OCI-LY1 (cell line): ENCODE measurements at regions not wholly inside any gene's neighbourhood (a gene's known extent, or its start where the extent isn't known, plus 50 kb on each side); places are given as distances from the start of the nearest gene placed in this dataset.

ENCODE experiments used
- H2AFZ ChIP-seq: fragments of 200-600 bp; sonication (generic), shearing (Covaris generic); 2 replicates; pipeline ENCODE4 v1.6.0; 2014; ENCODE audit warnings: antibody characterized with exemption, mild to moderate bottlenecking, low read length
- H3F3A ChIP-seq: fragments of 200-600 bp; sonication (generic), shearing (Covaris generic); 2 replicates; pipeline ENCODE4 v1.6.0; 2014; ENCODE audit warnings: mild to moderate bottlenecking, antibody characterized with exemption, low read length, moderate library complexity; ENCODE audit not compliant: insufficient read depth
- H3K27ac ChIP-seq: fragments of 200-600 bp; sonication (generic); 2 replicates; pipeline ENCODE4 v1.5.1; 2014; ENCODE audit warnings: low read length, mixed run types, mild to moderate bottlenecking, low read depth; ENCODE audit not compliant: poor library complexity, severe bottlenecking
- H3K27me3 ChIP-seq: fragments of 200-600 bp; sonication (generic); 2 replicates; pipeline ENCODE4 v1.6.0; 2014; ENCODE audit warnings: antibody characterized with exemption, mild to moderate bottlenecking, low read length, moderate library complexity; ENCODE audit not compliant: insufficient read depth
- H3K36me3 ChIP-seq: fragments of 200-600 bp; sonication (generic); 2 replicates; pipeline ENCODE4 v1.6.1; 2014; ENCODE audit warnings: mild to moderate bottlenecking, antibody characterized with exemption, low read length, moderate library complexity, mixed read lengths; ENCODE audit not compliant: insufficient read depth
- H3K4me1 ChIP-seq: fragments of 200-600 bp; sonication (generic); 2 replicates; pipeline ENCODE4 v1.5.1; 2014; ENCODE audit warnings: mild to moderate bottlenecking, low read length, moderate library complexity; ENCODE audit not compliant: insufficient read depth, severe bottlenecking
- H3K4me2 ChIP-seq: fragments of 200-600 bp; sonication (generic), shearing (Covaris generic); 2 replicates; pipeline ENCODE4 v1.6.1; 2014; ENCODE audit warnings: low read length
- H3K4me3 ChIP-seq: fragments of 200-600 bp; sonication (generic); 2 replicates; pipeline ENCODE4 v1.5.1; 2014; ENCODE audit warnings: low read length, low read depth, mild to moderate bottlenecking, mixed read lengths; ENCODE audit not compliant: poor library complexity, severe bottlenecking
- H3K79me2 ChIP-seq: fragments of 200-600 bp; shearing (Covaris generic); 2 replicates; pipeline ENCODE4 v1.6.1; 2016; ENCODE audit warnings: mixed run types, low read length, mixed read lengths; ENCODE audit not compliant: insufficient read depth
- H3K9ac ChIP-seq: fragments of 200-600 bp; sonication (generic), shearing (Covaris generic); 2 replicates; pipeline ENCODE4 v1.6.1; 2014; ENCODE audit warnings: mild to moderate bottlenecking, low read length, mixed read lengths
- H3K9me2 ChIP-seq: fragments of 200-600 bp; sonication (generic), shearing (Covaris generic); 2 replicates; pipeline ENCODE4 v1.6.1; 2014; ENCODE audit warnings: low read depth, mild to moderate bottlenecking, low read length, mixed read lengths
- H3K9me3 ChIP-seq: fragments of 200-600 bp; shearing (Covaris generic); 2 replicates; pipeline ENCODE4 v1.6.1; 2014; ENCODE audit warnings: low read length, mixed read lengths
- H4K20me1 ChIP-seq: fragments of 200-600 bp; sonication (generic), shearing (Covaris generic); 2 replicates; pipeline ENCODE4 v1.6.0; 2016; ENCODE audit warnings: mild to moderate bottlenecking, low read length; ENCODE audit not compliant: insufficient read depth
- CTCF ChIP-seq: fragments of 200-600 bp; sonication (generic), shearing (Covaris generic); IDR thresholded peaks from 2 replicates; pipeline ENCODE4 v1.5.1; 2017; ENCODE audit warnings: mild to moderate bottlenecking, antibody characterized with exemption, low read length, moderate library complexity, mixed read lengths
- EZH2 ChIP-seq: fragments of 200-600 bp; sonication (generic), shearing (Covaris generic); IDR thresholded peaks from 2 replicates; pipeline ENCODE4 v1.8.0; 2017; ENCODE audit warnings: borderline replicate concordance, mixed run types, mild to moderate bottlenecking, antibody characterized with exemption, low read length, moderate library complexity, mixed read lengths

DNA sequence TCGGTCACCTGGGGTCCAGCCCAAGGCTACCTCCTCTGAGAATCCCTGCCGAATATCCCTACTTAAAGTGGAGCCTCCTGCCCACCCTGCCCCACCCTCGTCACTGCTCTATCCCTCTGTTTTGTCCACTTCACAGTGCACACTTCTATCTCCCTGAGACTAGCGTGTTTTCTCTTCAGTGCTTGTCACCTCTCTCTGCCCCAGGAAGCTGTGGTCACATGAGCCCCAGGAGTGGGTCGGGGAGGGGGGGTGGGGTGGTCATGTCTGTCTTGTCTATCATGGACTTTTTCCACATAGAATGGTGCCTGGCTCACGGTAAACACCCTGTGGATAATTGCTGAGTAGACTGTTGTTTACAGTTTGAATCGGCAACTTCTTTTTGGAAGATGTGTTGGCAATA, 673.6 kb downstream of the PTPRU start:
- Histone ChIP-seq H3K27ac (no peak overlapping the region), H3K27me3 (no peaks in the 10 kb centered on the region; the same call in 1 of the 2 replicates), H3K9me3 (no peaks in the 10 kb centered on the region), H3K4me1 (no peaks in the 10 kb centered on the region), H3K9ac (no peak overlapping the region), H3K79me2 (no peaks in the 10 kb centered on the region), H4K20me1 (no peaks in the 10 kb centered on the region), H3K4me2 (no peak overlapping the region), H3K9me2 (no peaks in the 10 kb centered on the region), H2AFZ (no peak overlapping the region), H3F3A (no peaks in the 10 kb centered on the region), H3K4me3 (no peak overlapping the region), H3K36me3 (no peaks in the 10 kb centered on the region)
- TF ChIP-seq CTCF (no peak), EZH2 (no peak)

DNA sequence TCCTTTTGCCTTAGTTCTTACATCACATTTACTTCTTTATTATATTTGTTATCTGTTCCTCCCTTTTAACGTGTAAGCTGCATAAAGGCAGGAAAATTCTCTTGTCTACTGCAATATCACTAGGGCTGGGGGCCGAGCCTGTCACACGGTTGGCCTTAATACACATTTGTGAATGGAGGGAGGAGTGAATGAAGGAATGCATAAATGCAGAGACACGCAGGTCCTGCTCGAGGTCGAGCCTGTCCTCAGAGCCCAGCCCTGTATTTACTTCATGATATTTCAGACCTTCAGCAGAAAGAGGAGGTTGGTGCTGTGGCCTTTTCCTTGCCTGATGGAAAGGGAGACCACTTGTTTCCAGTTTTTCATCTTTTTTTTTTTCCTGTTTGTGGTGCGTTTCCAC, 671.3 kb downstream of the PTPRU start:
- Histone ChIP-seq H3K4me2 (no peak overlapping the region), H4K20me1 (no peaks in the 10 kb centered on the region), H3K9me3 (no peaks in the 10 kb centered on the region), H3F3A (no peaks in the 10 kb centered on the region), H3K9me2 (no peaks in the 10 kb centered on the region), H3K4me1 (no peaks in the 10 kb centered on the region), H3K27me3 (no peaks in the 10 kb centered on the region; the same call in 1 of the 2 replicates), H3K36me3 (no peaks in the 10 kb centered on the region), H3K79me2 (no peaks in the 10 kb centered on the region), H3K27ac (no peak overlapping the region), H3K4me3 (no peak overlapping the region), H3K9ac (no peak overlapping the region), H2AFZ (no peak overlapping the region)
- TF ChIP-seq CTCF (no peak), EZH2 (no peak)

DNA sequence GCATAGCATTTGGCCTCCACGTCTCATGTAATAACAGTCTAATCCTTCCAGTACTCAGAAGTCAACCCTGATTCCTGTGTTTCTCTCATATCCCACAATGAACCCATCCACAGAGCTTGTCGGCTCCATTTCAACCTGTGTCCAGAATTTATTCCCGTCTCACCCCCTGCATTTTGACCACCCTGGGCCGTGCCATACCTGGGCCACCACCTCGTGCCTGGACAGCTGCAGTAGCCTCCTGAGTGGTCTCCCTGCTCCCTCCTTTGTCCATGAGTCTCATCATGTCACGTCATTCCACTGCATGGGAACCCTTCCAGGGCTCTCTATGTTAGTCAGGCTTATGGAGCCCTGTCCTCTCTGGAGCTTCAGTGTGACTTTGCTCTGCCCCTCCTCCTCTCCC, 670.6 kb downstream of the PTPRU start:
- H3K27me3 ChIP-seq = no peaks in the 10 kb centered on the region; the same call in 1 of the 2 replicates
- TF ChIP-seq EZH2 (no peak), CTCF (no peak)
- no peaks in the 10 kb centered on the region for H3K9me2 ChIP-seq

More for the DNA sequence above, 670.6 kb downstream of the PTPRU start:
- no peak overlapping the region for H3K9ac ChIP-seq
- no peaks in the 10 kb centered on the region for H3K36me3 ChIP-seq
- no peaks in the 10 kb centered on the region for H3K9me3 ChIP-seq
- no peaks in the 10 kb centered on the region for H4K20me1 ChIP-seq
- no peak overlapping the region for H3K4me3 ChIP-seq
- H3K4me2 ChIP-seq = no peak overlapping the region
- no peaks in the 10 kb centered on the region for H3K4me1 ChIP-seq
- no peak overlapping the region for H3K27ac ChIP-seq
- H2AFZ ChIP-seq = no peak overlapping the region
- no peaks in the 10 kb centered on the region for H3K79me2 ChIP-seq
- H3F3A ChIP-seq = no peaks in the 10 kb centered on the region
